ENCODE measurements at regions not wholly inside any gene's neighbourhood (a gene's known extent, or its start where the extent isn't known, plus 50 kb on each side); places are given as distances from the start of the nearest gene placed in this dataset.
"Not testable (repeated sequence)": the region's sequence is repeated elsewhere in the genome, so short reads cannot be mapped to it uniquely, and the experiment has no call there.

- DNase-seq: no peak
Observed at GRCh38 chr22:22717664-22718063, 73.2 kb downstream of the GGTLC2 start.

- peak; percentile 63 for DNase-seq
Observed at GRCh38 chr22:22720201-22720723, 75.8 kb downstream of the GGTLC2 start.

GRCh38 chr22:22720724-22721261, 76.4 kb downstream of the GGTLC2 start:
- no peak for DNase-seq

GRCh38 chr22:22721681-22722354, 77.4 kb downstream of the GGTLC2 start:
- DNase-seq: peak; percentile 74

- DNase-seq: no peak
Observed at GRCh38 chr22:22728382-22728781, 84.0 kb downstream of the GGTLC2 start.

- DNase-seq: peak; percentile 38
Observed at GRCh38 chr22:22730655-22731373, 86.4 kb downstream of the GGTLC2 start.

- DNase-seq: no peak
Observed at GRCh38 chr22:22731374-22731676, 86.9 kb downstream of the GGTLC2 start.

- DNase-seq: peak; percentile 23
Observed at GRCh38 chr22:22733006-22733405, 88.6 kb downstream of the GGTLC2 start.

GRCh38 chr22:22733881-22734373, 89.5 kb downstream of the GGTLC2 start:
- peak; percentile 18 for DNase-seq

- DNase-seq: not testable (repeated sequence)
Observed at GRCh38 chr22:22734395-22735272, 90.2 kb downstream of the GGTLC2 start.

GRCh38 chr22:22735276-22735675, 90.9 kb downstream of the GGTLC2 start:
- not testable (repeated sequence) for DNase-seq

GRCh38 chr22:22735695-22736611, 91.5 kb downstream of the GGTLC2 start:
- DNase-seq: no peak

GRCh38 chr22:22737590-22737989, 93.2 kb downstream of the GGTLC2 start:
- DNase-seq: no peak

GRCh38 chr22:22738959-22739585, 94.7 kb downstream of the GGTLC2 start:
- no peak for DNase-seq

- no peak for DNase-seq
Observed at GRCh38 chr22:22740560-22741276, 96.3 kb downstream of the GGTLC2 start.

- no peak for DNase-seq
Observed at GRCh38 chr22:22741843-22742242, 97.4 kb downstream of the GGTLC2 start.

GRCh38 chr22:22742641-22743040, 98.2 kb downstream of the GGTLC2 start:
- no peak for DNase-seq

- no peak for DNase-seq
Observed at GRCh38 chr22:22743128-22743760, 98.8 kb downstream of the GGTLC2 start.

GRCh38 chr22:22744412-22745224, 100.2 kb downstream of the GGTLC2 start:
- DNase-seq: no peak
